Upper lobe of left lung (tissue), 6 donors: ENCODE measurements at regions not wholly inside any gene's neighbourhood (a gene's known extent, or its start where the extent isn't known, plus 50 kb on each side); places are given as distances from the start of the nearest gene placed in this dataset.

Experiments
- ATAC-seq, 2 donors: fragments of 200-7000 bp; cut with Tn5 transposase; one replicate each; pipeline ENCODE4 v1.9.1; 2022; ENCODE audit warnings: mild to moderate bottlenecking in 2 of 2, moderate library complexity in 2 of 2; ENCODE audit not compliant: low FRiP score in 2 of 2
- DNase-seq, 2 donors: peaks; one replicate each; pipeline ENCODE4 v3.0.0-alpha.2; 2019 to 2020
- H3K27ac ChIP-seq, 4 donors: fragments of 200-600 bp; sonication (generic); one replicate each; pipeline ENCODE4 v1.5.1; 2016 to 2019
- H3K27me3 ChIP-seq, 4 donors: fragments of 200-600 bp; sonication (generic); one replicate each; pipeline ENCODE4 v1.5.1; 2017 to 2019
- H3K36me3 ChIP-seq, 4 donors: fragments of 200-600 bp; sonication (generic); one replicate each; pipeline ENCODE4 v1.5.1; 2016 to 2019
- H3K4me1 ChIP-seq, 4 donors: fragments of 200-600 bp; sonication (generic); one replicate each; pipeline ENCODE4 v1.5.1; 2018 to 2019
- H3K4me3 ChIP-seq, 4 donors: fragments of 200-600 bp; sonication (generic); one replicate each; pipeline ENCODE4 v1.5.1; 2017 to 2019; ENCODE audit warnings: mild to moderate bottlenecking in 2 of 4, moderate library complexity in 1 of 4
- H3K9me3 ChIP-seq, 4 donors: fragments of 200-600 bp; sonication (generic); one replicate each; pipeline ENCODE4 v1.5.1; 2018 to 2019
- EP300 ChIP-seq, 4 donors: sonication (generic); formaldehyde crosslinking; IDR thresholded peaks; one replicate each; pipeline ENCODE4 v1.5.1; 2017; ENCODE audit warnings: antibody characterized with exemption in 4 of 4, control low read depth in 2 of 4
- POLR2A ChIP-seq, 4 donors: fragments of 450-650 bp; IDR thresholded peaks; one replicate each; pipeline ENCODE4 v1.5.1; 2016 to 2017; ENCODE audit warnings: antibody characterized with exemption in 4 of 4, mild to moderate bottlenecking in 2 of 4
- POLR2AphosphoS5 ChIP-seq, 2 donors: sonication (generic); formaldehyde crosslinking; IDR thresholded peaks; one replicate each; pipeline ENCODE4 v1.5.1; 2017; ENCODE audit warnings: antibody characterized with exemption in 2 of 2
- WGBS, 2 donors: methylation state at CpG; one replicate each; pipeline ENCODE4 v1.1.5; 2017 to 2018; 5-methylcytosine and 5-hydroxymethylcytosine counted together
- TF ChIP-seq, protein P1 (sequence below), 6 experiments: fragments of 450-650 bp in 4 of 6; fragments of 200-600 bp in 2 of 6; sonication (generic) in 2 of 6; IDR thresholded peaks; one replicate each; pipeline ENCODE4 v1.5.1; 2016 to 2019; ENCODE audit warnings: antibody characterized with exemption in 6 of 6
- donor health status: DM: no; HTN: no; CAD: no; lungs with moderate emphysema.
- donor health status: DM: no; HTN: yes; CAD: no; lungs with severe emphysema.

GRCh38 chr5:71771191-71771590 lies 52.1 kb downstream of the CARTPT start:
- TF ChIP-seq, protein P1, sequence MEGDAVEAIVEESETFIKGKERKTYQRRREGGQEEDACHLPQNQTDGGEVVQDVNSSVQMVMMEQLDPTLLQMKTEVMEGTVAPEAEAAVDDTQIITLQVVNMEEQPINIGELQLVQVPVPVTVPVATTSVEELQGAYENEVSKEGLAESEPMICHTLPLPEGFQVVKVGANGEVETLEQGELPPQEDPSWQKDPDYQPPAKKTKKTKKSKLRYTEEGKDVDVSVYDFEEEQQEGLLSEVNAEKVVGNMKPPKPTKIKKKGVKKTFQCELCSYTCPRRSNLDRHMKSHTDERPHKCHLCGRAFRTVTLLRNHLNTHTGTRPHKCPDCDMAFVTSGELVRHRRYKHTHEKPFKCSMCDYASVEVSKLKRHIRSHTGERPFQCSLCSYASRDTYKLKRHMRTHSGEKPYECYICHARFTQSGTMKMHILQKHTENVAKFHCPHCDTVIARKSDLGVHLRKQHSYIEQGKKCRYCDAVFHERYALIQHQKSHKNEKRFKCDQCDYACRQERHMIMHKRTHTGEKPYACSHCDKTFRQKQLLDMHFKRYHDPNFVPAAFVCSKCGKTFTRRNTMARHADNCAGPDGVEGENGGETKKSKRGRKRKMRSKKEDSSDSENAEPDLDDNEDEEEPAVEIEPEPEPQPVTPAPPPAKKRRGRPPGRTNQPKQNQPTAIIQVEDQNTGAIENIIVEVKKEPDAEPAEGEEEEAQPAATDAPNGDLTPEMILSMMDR (IDR thresholded peaks at IDR 0.05), result no peak
- no peak for TF ChIP-seq POLR2AphosphoS5 (IDR thresholded peaks at IDR 0.05)
- TF ChIP-seq EP300 (IDR thresholded peaks at IDR 0.05), result no peak
- no peak for TF ChIP-seq POLR2A (IDR thresholded peaks at IDR 0.05)
- no peak for DNase-seq
- H3K36me3 ChIP-seq, result no peaks in the 10 kb centered on the region
- 89 to 99% methylated on average over 2 of the region's 2 CpGs for WGBS, 2 donors
- no peak for ATAC-seq
- no peaks in the 10 kb centered on the region for H3K4me1 ChIP-seq
- H3K27me3 ChIP-seq, result no peaks in the 10 kb centered on the region
- H3K4me3 ChIP-seq, result no peak overlapping the region
- no peaks in the 10 kb centered on the region for H3K9me3 ChIP-seq
- H3K27ac ChIP-seq, result no peak overlapping the region

DNA sequence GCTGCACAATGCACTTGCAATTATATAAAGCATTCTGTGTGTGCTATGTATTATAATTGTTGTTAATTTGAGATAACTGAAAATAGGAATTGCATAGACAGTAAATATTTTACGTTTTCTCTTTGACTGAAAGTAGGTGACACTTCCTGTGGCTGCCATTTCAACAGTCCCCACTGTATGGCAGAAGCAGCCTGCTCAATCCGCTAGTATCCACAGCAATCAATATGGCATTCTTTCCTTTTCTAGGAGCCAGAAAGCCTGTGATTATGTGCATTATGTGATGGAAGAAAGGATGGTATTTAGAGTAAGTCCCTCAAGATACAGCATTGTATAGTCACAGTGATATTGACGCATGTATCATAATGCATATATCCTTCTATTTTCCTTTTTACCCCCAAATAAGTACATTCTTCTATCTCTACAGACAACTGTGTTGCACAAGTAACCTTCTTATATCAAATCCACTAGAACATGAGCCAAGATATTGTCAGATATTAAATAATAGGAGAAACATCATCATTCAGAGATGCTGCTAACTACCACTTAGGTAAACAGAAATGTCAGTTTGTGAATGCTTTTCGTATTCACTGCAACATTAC lies 59.7 kb downstream of the CARTPT start:
- 54 to 68% methylated on average over 4 of the region's 4 CpGs for WGBS, 2 donors
- Histone ChIP-seq H3K36me3 (no peaks in the 10 kb centered on the region), H3K27me3 (no peaks in the 10 kb centered on the region), H3K27ac (no peak overlapping the region), H3K9me3 (no peaks in the 10 kb centered on the region), H3K4me1 (peaks cover 0 to 7% (median 6%) of the 10 kb centered on the region in 4 donors), H3K4me3 (no peak overlapping the region)
- TF ChIP-seq EP300 (IDR thresholded peaks at IDR 0.05), result no peak
- TF ChIP-seq POLR2AphosphoS5 (IDR thresholded peaks at IDR 0.05), result no peak
- TF ChIP-seq, protein P1 (IDR thresholded peaks at IDR 0.05), result peak in 2 of 6 experiments; percentile 37 to 39
- ATAC-seq (no peak), DNase-seq (no peak)

DNA sequence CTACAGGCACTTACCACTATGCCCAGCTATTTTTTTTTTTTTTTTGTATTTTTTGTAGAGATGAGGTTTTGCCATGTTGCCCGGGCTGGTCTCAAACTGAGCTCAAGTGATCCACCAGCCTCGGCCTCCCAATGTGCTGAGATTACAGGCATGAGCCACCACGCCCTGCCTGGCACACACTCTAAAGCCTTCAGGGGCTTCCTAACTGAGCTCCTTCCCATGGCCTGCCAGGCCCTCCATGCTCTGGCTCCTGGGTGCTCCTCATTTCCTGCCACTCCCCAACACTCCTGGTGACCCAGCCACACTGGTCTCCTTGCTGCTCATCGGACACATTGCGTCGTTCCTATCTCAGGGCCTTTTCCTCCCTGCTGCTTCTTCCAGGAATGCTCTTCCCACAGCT lies 61.5 kb downstream of the CARTPT start:
- Histone ChIP-seq H3K4me1 (peaks cover 0 to 7% (median 6%) of the 10 kb centered on the region in 4 donors), H3K36me3 (no peaks in the 10 kb centered on the region), H3K27me3 (no peaks in the 10 kb centered on the region), H3K27ac (no peak overlapping the region), H3K4me3 (no peak overlapping the region), H3K9me3 (no peaks in the 10 kb centered on the region)
- ATAC-seq, result no peak
- no peak for TF ChIP-seq EP300 (IDR thresholded peaks at IDR 0.05)
- TF ChIP-seq, protein P1 (IDR thresholded peaks at IDR 0.05), result no peak
- TF ChIP-seq POLR2AphosphoS5 (IDR thresholded peaks at IDR 0.05), result no peak
- TF ChIP-seq POLR2A (IDR thresholded peaks at IDR 0.05), result no peak
- WGBS, 2 donors, result 94 to 95% methylated on average over 6 of the region's 6 CpGs
- no peak for DNase-seq

- no peak for ATAC-seq
- H3K4me3 ChIP-seq, result no peak overlapping the region
- H3K27ac ChIP-seq, result no peak overlapping the region
- no peak for DNase-seq
- TF ChIP-seq, protein P1 (IDR thresholded peaks at IDR 0.05), result no peak
- TF ChIP-seq EP300 (IDR thresholded peaks at IDR 0.05) (no peak), POLR2A (IDR thresholded peaks at IDR 0.05) (no peak), POLR2AphosphoS5 (IDR thresholded peaks at IDR 0.05) (no peak)
- peaks cover 0 to 7% (median 6%) of the 10 kb centered on the region in 4 donors for H3K4me1 ChIP-seq
- no peaks in the 10 kb centered on the region for H3K9me3 ChIP-seq
- no peaks in the 10 kb centered on the region for H3K36me3 ChIP-seq
- no peaks in the 10 kb centered on the region for H3K27me3 ChIP-seq
- WGBS, 2 donors, result 93 to 95% methylated on average over 3 of the region's 3 CpGs
Observed at GRCh38 chr5:71782393-71782770, 63.3 kb downstream of the CARTPT start.
